Urothelium cell line (cell line): ENCODE measurements at regions not wholly inside any gene's neighbourhood (a gene's known extent, or its start where the extent isn't known, plus 50 kb on each side); places are given as distances from the start of the nearest gene placed in this dataset.

Experiments
- DNase-seq: peaks from one replicate; pipeline ENCODE4 v3.0.0; 2011; ENCODE audit warnings: low spot score, mixed read lengths
- FAIRE-seq: peaks from 2 replicates; lab custom pipeline; 2011; peaks lifted over from hg19 to GRCh38; lab: Jason Lieb, UNC

GRCh38 chr11:88405853-88406252 is 68.3 kb upstream of the CTSC start:
- no peak for FAIRE-seq
- no peak for DNase-seq

- no peak for DNase-seq
Observed at GRCh38 chr11:88404932-88405710, 67.6 kb upstream of the CTSC start.

GRCh38 chr11:88404391-88404790 is 66.9 kb upstream of the CTSC start:
- no peak for DNase-seq
- FAIRE-seq, result no peak

More at GRCh38 chr11:88404932-88405710, 67.6 kb upstream of the CTSC start:
- no peak for FAIRE-seq

- FAIRE-seq, result no peak
- no peak for DNase-seq
Observed at GRCh38 chr11:88402784-88403183, 65.2 kb upstream of the CTSC start.

- no peak for DNase-seq
- no peak for FAIRE-seq
Observed at GRCh38 chr11:88402192-88402715, 64.7 kb upstream of the CTSC start.

- DNase-seq, result no peak
- no peak for FAIRE-seq
Observed at GRCh38 chr11:88398791-88399570, 61.4 kb upstream of the CTSC start.

GRCh38 chr11:88398372-88398771 is 60.8 kb upstream of the CTSC start:
- DNase-seq (peak; percentile 32), FAIRE-seq (peak; percentile 27)

- FAIRE-seq, result no peak
Observed at GRCh38 chr11:88390254-88390653, 52.7 kb upstream of the CTSC start.

GRCh38 chr11:88387957-88388356 is 50.4 kb upstream of the CTSC start:
- FAIRE-seq, result no peak
- DNase-seq, result no peak

More at GRCh38 chr11:88390254-88390653, 52.7 kb upstream of the CTSC start:
- no peak for DNase-seq
